Heart left ventricle (tissue), 13 donors: ENCODE measurements at regions not wholly inside any gene's neighbourhood (a gene's known extent, or its start where the extent isn't known, plus 50 kb on each side); places are given as distances from the start of the nearest gene placed in this dataset.

Source experiments
- POLR2A ChIP-seq, 2 donors: fragments of 450-650 bp; IDR thresholded peaks; one replicate each; pipeline ENCODE4 v1.6.1; 2017; ENCODE audit warnings: antibody characterized with exemption in 2 of 2, mild to moderate bottlenecking in 2 of 2, moderate library complexity in 2 of 2
- TF ChIP-seq, protein P1 (sequence below), 12 donors: fragments of 200-600 bp; sonication (generic) in 4 of 12; IDR thresholded peaks; one replicate each; pipeline versions ENCODE4 v1.5.0 to v1.8.0; 2018 to 2022; ENCODE audit warnings: antibody characterized with exemption in 12 of 12, mild to moderate bottlenecking in 5 of 12
- donor health status: ischemic (EF 13 %, LVEDD 7.1; RV severe dilation, severe dysfunction).
- donor health status: DM: no; HTN: yes; CAD: no.
- donor health status: DM: no; HTN: no; CAD: no.
- donor health status: ischemic (EF 25% LVEDD 6.9; RV normal size, moderate dysfunction).
- donor health status: ischemic (EF 25% LVEDD 5.7; RV mildly dilated, moderate dysfunction).
- donor health status: ischemic (EF 35%, LVEDD 5.7; RV mildly dilated, moderate dysfunction).
- donor health status: nonischemic (EF 11% LVEDD 7.7; RV severe dilation, severe dysfunction).
- donor health status: DM: yes; HTN: yes; CAD: no.
- donor health status: PGD.
- donor health status: ischemic (EF 29% LVEDD 5.4; RV normal size, mild dysfunction).
- donor health status: nonischemic (EF 23%, LVEDD 6.1; RV moderate dilation, normal function).

GRCh38 chr12:124725597-124726237 is 137.9 kb downstream of the SCARB1 start:
- TF ChIP-seq, protein P1, sequence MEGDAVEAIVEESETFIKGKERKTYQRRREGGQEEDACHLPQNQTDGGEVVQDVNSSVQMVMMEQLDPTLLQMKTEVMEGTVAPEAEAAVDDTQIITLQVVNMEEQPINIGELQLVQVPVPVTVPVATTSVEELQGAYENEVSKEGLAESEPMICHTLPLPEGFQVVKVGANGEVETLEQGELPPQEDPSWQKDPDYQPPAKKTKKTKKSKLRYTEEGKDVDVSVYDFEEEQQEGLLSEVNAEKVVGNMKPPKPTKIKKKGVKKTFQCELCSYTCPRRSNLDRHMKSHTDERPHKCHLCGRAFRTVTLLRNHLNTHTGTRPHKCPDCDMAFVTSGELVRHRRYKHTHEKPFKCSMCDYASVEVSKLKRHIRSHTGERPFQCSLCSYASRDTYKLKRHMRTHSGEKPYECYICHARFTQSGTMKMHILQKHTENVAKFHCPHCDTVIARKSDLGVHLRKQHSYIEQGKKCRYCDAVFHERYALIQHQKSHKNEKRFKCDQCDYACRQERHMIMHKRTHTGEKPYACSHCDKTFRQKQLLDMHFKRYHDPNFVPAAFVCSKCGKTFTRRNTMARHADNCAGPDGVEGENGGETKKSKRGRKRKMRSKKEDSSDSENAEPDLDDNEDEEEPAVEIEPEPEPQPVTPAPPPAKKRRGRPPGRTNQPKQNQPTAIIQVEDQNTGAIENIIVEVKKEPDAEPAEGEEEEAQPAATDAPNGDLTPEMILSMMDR (IDR thresholded peaks at IDR 0.05) = no peak
- TF ChIP-seq POLR2A (IDR thresholded peaks at IDR 0.05) = no peak
